ENCODE measurements at regions not wholly inside any gene's neighbourhood (a gene's known extent, or its start where the extent isn't known, plus 50 kb on each side); places are given as distances from the start of the nearest gene placed in this dataset.

DNA sequence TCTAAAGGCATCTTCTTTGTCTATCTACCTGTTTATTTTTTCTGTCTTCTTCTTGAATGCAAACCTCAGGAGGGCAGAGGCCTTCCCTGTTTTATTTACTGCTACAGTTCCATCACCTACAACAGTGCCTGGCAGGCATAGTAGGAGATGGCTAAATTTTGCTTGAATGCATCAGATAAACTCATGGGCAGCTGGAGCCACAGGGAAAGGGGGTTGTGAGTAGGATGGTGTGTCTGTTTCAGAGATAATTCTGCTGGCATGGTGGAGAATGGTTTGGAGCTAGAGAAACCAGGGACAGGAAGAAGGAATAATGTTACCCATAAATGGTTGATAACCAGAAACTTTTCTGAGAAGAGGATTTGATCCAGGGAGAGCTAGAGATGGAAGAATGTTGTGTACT is 189.8 kb upstream of the BRINP1 start:
- H3K9me3 Mint-ChIP-seq (ENCODE audit: unreplicated experiment): no peaks in the 10 kb centered on the region
- Histone ChIP-seq H3K4me3 (ENCODE audit: low read depth, low read length) (no peak overlapping the region), H3K4me1 (no peaks in the 10 kb centered on the region), H3K27me3 (replicated peaks; ENCODE audit: control insufficient read depth, insufficient read depth, low read length) (no peaks in the 10 kb centered on the region), H3K36me3 (ENCODE audit: control insufficient read depth, insufficient read depth, low read length) (no peaks in the 10 kb centered on the region), H3K9me3 (no peaks in the 10 kb centered on the region)
- POLR2A ChIA-PET: no interaction called here
- no peaks in the 10 kb centered on the region for H3K4me1 Mint-ChIP-seq (ENCODE audit: low read depth, unreplicated experiment)
- no peak overlapping the region for H3K4me3 Mint-ChIP-seq (ENCODE audit: unreplicated experiment)
- BruUV-seq (replicated peaks): no TSS peak
- no peaks in the 10 kb centered on the region for H3K36me3 Mint-ChIP-seq (ENCODE audit: insufficient read depth, unreplicated experiment)
- no peak overlapping the region for H3K27ac Mint-ChIP-seq (ENCODE audit: unreplicated experiment)
- CTCF ChIA-PET: no interaction called here
- peaks cover 7% of the 10 kb centered on the region for H3K27me3 Mint-ChIP-seq (ENCODE audit: insufficient read depth, unreplicated experiment)
- TF ChIP-seq, protein P1, sequence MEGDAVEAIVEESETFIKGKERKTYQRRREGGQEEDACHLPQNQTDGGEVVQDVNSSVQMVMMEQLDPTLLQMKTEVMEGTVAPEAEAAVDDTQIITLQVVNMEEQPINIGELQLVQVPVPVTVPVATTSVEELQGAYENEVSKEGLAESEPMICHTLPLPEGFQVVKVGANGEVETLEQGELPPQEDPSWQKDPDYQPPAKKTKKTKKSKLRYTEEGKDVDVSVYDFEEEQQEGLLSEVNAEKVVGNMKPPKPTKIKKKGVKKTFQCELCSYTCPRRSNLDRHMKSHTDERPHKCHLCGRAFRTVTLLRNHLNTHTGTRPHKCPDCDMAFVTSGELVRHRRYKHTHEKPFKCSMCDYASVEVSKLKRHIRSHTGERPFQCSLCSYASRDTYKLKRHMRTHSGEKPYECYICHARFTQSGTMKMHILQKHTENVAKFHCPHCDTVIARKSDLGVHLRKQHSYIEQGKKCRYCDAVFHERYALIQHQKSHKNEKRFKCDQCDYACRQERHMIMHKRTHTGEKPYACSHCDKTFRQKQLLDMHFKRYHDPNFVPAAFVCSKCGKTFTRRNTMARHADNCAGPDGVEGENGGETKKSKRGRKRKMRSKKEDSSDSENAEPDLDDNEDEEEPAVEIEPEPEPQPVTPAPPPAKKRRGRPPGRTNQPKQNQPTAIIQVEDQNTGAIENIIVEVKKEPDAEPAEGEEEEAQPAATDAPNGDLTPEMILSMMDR (IDR thresholded peaks at IDR 0.05; ENCODE audit: insufficient read depth in 1 of 2, low read depth in 1 of 2, low read length in 1 of 2, severe bottlenecking in 1 of 2, unreplicated experiment in 1 of 2): no peak
- intact Hi-C loops (cut with micrococcal nuclease; ENCODE audit: unreplicated experiment): no loop called here
- DNase-seq: no peak

DNA sequence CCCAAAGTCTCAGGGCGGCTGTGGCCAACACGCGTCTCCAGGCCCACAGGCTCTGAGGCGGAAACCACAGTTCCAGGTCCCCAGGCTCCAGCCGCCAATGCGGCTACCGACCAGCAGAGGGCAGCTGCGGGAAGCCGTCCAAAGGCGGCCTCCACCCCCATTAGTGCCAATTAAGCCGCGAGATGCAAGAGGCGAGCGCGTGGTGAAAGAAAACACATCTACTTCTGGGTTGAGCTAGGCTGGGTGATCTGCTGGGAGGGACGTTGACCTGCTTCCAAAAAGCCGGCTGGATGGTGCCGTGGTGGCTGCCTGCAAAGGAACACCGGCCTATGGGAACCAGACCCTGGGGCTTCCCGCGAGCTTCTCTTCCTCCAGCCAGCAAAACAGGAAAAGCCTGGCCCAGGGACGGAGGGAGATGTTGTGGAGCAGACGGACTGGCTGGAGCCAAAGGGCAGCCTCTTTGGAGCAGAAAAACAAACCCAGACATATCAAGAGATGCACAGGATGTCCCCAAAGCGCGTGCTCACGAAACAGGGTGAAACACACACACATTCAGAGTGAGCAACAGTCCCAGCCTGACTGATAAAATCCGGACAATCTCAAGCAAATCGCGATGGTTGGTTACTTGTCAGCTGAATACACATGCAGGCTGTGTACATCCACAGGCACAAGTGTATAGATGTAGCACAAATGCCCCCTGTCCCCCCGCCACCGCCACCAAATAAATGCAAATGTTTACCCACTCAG is 187.1 kb upstream of the BRINP1 start:
- DNase-seq: peak; percentile 59 to 76
- BruUV-seq (replicated peaks): no TSS peak
- Histone ChIP-seq H3K4me1 (no peaks in the 10 kb centered on the region), H3K36me3 (ENCODE audit: control insufficient read depth, insufficient read depth, low read length) (no peaks in the 10 kb centered on the region), H3K9me3 (no peaks in the 10 kb centered on the region), H3K27me3 (replicated peaks; ENCODE audit: control insufficient read depth, insufficient read depth, low read length) (no peaks in the 10 kb centered on the region), H3K4me3 (ENCODE audit: low read depth, low read length) (peak overlapping the region; percentile 23)
- Mint-ChIP-seq H3K27me3 (ENCODE audit: insufficient read depth, unreplicated experiment) (peaks cover 5% of the 10 kb centered on the region), H3K27ac (ENCODE audit: unreplicated experiment) (no peak overlapping the region), H3K4me1 (ENCODE audit: low read depth, unreplicated experiment) (no peaks in the 10 kb centered on the region), H3K4me3 (ENCODE audit: unreplicated experiment) (peak overlapping the region; percentile 65), H3K36me3 (ENCODE audit: insufficient read depth, unreplicated experiment) (no peaks in the 10 kb centered on the region), H3K9me3 (ENCODE audit: unreplicated experiment) (no peaks in the 10 kb centered on the region)
- POLR2A ChIA-PET: no interaction called here
- intact Hi-C loops (cut with micrococcal nuclease; ENCODE audit: unreplicated experiment): loop anchor here (1.0 kb wide), 1 partner anchor 413 kb away; no protein-coding TSS in a partner anchor
- TF ChIP-seq, protein P1 (IDR thresholded peaks at IDR 0.05; ENCODE audit: insufficient read depth in 1 of 2, low read depth in 1 of 2, low read length in 1 of 2, severe bottlenecking in 1 of 2, unreplicated experiment in 1 of 2): peak; percentile 86 to 92
- CTCF ChIA-PET: no interaction called here

DNA sequence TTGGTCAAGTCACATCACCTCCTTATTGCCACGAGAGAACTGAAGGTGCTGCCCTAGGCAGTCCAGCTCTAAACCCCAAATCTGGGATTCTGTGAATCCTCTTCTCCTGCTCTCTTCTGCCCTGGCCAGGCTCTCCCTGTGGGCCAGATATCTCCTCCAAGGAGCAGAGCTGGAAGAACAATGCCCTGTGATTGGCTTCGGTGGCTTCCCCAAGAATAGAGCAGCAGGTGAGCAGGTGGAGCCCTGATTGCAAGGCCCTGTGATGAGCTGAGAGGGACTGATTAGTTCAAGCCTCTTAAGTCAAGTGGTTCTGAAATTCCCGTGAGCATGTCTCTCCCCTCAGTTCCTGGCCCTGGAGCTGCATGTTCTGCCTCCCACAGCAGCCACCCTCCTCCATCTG is 175.3 kb upstream of the BRINP1 start:
- no peaks in the 10 kb centered on the region for H3K9me3 ChIP-seq
- CTCF ChIA-PET: no interaction called here
- H3K4me3 ChIP-seq (ENCODE audit: low read depth, low read length): no peak overlapping the region
- no TSS peak for BruUV-seq (replicated peaks)
- H3K27me3 Mint-ChIP-seq (ENCODE audit: insufficient read depth, unreplicated experiment): no peaks in the 10 kb centered on the region
- no peaks in the 10 kb centered on the region for H3K4me1 ChIP-seq
- no peak overlapping the region for H3K4me3 Mint-ChIP-seq (ENCODE audit: unreplicated experiment)
- intact Hi-C loops (cut with micrococcal nuclease; ENCODE audit: unreplicated experiment): no loop called here
- POLR2A ChIA-PET: no interaction called here
- DNase-seq: no peak
- no peaks in the 10 kb centered on the region for H3K36me3 Mint-ChIP-seq (ENCODE audit: insufficient read depth, unreplicated experiment)
- H3K9me3 Mint-ChIP-seq (ENCODE audit: unreplicated experiment): no peaks in the 10 kb centered on the region
- no peak overlapping the region for H3K27ac Mint-ChIP-seq (ENCODE audit: unreplicated experiment)
- no peaks in the 10 kb centered on the region for H3K36me3 ChIP-seq (ENCODE audit: control insufficient read depth, insufficient read depth, low read length)
- no peaks in the 10 kb centered on the region; the same call in 1 of the 2 replicates for H3K27me3 ChIP-seq (replicated peaks; ENCODE audit: control insufficient read depth, insufficient read depth, low read length)
- TF ChIP-seq, protein P1 (IDR thresholded peaks at IDR 0.05; ENCODE audit: insufficient read depth in 1 of 2, low read depth in 1 of 2, low read length in 1 of 2, severe bottlenecking in 1 of 2, unreplicated experiment in 1 of 2): no peak
- no peaks in the 10 kb centered on the region for H3K4me1 Mint-ChIP-seq (ENCODE audit: low read depth, unreplicated experiment)
